WTC11 (cell line): ENCODE measurements at regions not wholly inside any gene's neighbourhood (a gene's known extent, or its start where the extent isn't known, plus 50 kb on each side); places are given as distances from the start of the nearest gene placed in this dataset.

Source experiments
- ATF1 ChIP-seq: sonication (generic); formaldehyde crosslinking; IDR thresholded peaks from 2 replicates; pipeline ENCODE4 v1.8.1; 2023; ENCODE audit warnings: mild to moderate bottlenecking, moderate library complexity, missing genetic modification reagents
- ATF2 ChIP-seq: sonication (generic); formaldehyde crosslinking; IDR thresholded peaks from 2 replicates; pipeline ENCODE4 v1.8.1; 2022; ENCODE audit warnings: low read depth, missing genetic modification reagents, borderline replicate concordance
- CBFB ChIP-seq: sonication (generic); formaldehyde crosslinking; IDR thresholded peaks from 2 replicates; pipeline ENCODE4 v1.8.1; 2022; ENCODE audit warnings: mild to moderate bottlenecking, low read depth, missing genetic modification reagents
- E2F4 ChIP-seq: sonication (generic); formaldehyde crosslinking; IDR thresholded peaks from 2 replicates; pipeline ENCODE4 v1.8.1; 2022; ENCODE audit warnings: low read depth, mild to moderate bottlenecking, moderate library complexity, missing genetic modification reagents, borderline replicate concordance
- FOXK1 ChIP-seq: sonication (generic); formaldehyde crosslinking; IDR thresholded peaks from 2 replicates; pipeline ENCODE4 v1.8.0; 2022; ENCODE audit warnings: mild to moderate bottlenecking, moderate library complexity, missing genetic modification reagents
- FOXP1 ChIP-seq: sonication (generic); formaldehyde crosslinking; IDR thresholded peaks from 2 replicates; pipeline ENCODE4 v1.8.0; 2022; ENCODE audit warnings: missing genetic modification reagents, mild to moderate bottlenecking, moderate library complexity, borderline replicate concordance
- MLX ChIP-seq: sonication (generic); formaldehyde crosslinking; IDR thresholded peaks from 2 replicates; pipeline ENCODE4 v1.8.1; 2023; ENCODE audit warnings: mild to moderate bottlenecking, missing genetic modification reagents, moderate library complexity
- MXD4 ChIP-seq: fragments of 250-450 bp; sonication (Bioruptor Pico); IDR thresholded peaks from 2 replicates; pipeline ENCODE4 v1.8.0; 2021; ENCODE audit warnings: mild to moderate bottlenecking, moderate library complexity, borderline replicate concordance
- RELA ChIP-seq: sonication (generic); formaldehyde crosslinking; IDR thresholded peaks from 2 replicates; pipeline ENCODE4 v1.8.1; 2022; ENCODE audit warnings: missing genetic modification reagents, mild to moderate bottlenecking, borderline replicate concordance
- ZNF416 ChIP-seq: fragments of 250-450 bp; sonication (Bioruptor Pico); IDR thresholded peaks from 2 replicates; pipeline ENCODE4 v1.9.0; 2021; ENCODE audit warnings: mild to moderate bottlenecking, inconsistent platforms
- ZNF423 ChIP-seq: fragments of 250-450 bp; sonication (Bioruptor Pico); IDR thresholded peaks from 2 replicates; pipeline ENCODE4 v2.1.2; 2022; ENCODE audit warnings: mild to moderate bottlenecking, moderate library complexity
- TF ChIP-seq, protein P1 (sequence below): fragments of 200-600 bp; IDR thresholded peaks from 2 replicates; pipeline ENCODE4 v1.8.0; 2022; ENCODE audit warnings: antibody characterized with exemption
- TF ChIP-seq, protein P2 (sequence below): sonication (generic); formaldehyde crosslinking; IDR thresholded peaks from 2 replicates; pipeline ENCODE4 v1.8.1; 2023; ENCODE audit warnings: mild to moderate bottlenecking, missing genetic modification reagents

GRCh38 chr1:43009274-43009673, 50.6 kb upstream of the SLC2A1 start:
- TF ChIP-seq FOXP1 (CRISPR knock-in tag) (no peak), E2F4 (CRISPR knock-in tag) (no peak), FOXK1 (CRISPR knock-in tag) (no peak), ATF2 (no peak), ZNF416 (CRISPR knock-in tag) (no peak), RELA (CRISPR knock-in tag) (no peak), ZNF423 (CRISPR knock-in tag) (no peak), MLX (CRISPR knock-in tag) (no peak), CBFB (no peak), MXD4 (CRISPR knock-in tag) (no peak), ATF1 (no peak)
- TF ChIP-seq, protein P1, sequence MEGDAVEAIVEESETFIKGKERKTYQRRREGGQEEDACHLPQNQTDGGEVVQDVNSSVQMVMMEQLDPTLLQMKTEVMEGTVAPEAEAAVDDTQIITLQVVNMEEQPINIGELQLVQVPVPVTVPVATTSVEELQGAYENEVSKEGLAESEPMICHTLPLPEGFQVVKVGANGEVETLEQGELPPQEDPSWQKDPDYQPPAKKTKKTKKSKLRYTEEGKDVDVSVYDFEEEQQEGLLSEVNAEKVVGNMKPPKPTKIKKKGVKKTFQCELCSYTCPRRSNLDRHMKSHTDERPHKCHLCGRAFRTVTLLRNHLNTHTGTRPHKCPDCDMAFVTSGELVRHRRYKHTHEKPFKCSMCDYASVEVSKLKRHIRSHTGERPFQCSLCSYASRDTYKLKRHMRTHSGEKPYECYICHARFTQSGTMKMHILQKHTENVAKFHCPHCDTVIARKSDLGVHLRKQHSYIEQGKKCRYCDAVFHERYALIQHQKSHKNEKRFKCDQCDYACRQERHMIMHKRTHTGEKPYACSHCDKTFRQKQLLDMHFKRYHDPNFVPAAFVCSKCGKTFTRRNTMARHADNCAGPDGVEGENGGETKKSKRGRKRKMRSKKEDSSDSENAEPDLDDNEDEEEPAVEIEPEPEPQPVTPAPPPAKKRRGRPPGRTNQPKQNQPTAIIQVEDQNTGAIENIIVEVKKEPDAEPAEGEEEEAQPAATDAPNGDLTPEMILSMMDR, result no peak
- TF ChIP-seq, protein P2, sequence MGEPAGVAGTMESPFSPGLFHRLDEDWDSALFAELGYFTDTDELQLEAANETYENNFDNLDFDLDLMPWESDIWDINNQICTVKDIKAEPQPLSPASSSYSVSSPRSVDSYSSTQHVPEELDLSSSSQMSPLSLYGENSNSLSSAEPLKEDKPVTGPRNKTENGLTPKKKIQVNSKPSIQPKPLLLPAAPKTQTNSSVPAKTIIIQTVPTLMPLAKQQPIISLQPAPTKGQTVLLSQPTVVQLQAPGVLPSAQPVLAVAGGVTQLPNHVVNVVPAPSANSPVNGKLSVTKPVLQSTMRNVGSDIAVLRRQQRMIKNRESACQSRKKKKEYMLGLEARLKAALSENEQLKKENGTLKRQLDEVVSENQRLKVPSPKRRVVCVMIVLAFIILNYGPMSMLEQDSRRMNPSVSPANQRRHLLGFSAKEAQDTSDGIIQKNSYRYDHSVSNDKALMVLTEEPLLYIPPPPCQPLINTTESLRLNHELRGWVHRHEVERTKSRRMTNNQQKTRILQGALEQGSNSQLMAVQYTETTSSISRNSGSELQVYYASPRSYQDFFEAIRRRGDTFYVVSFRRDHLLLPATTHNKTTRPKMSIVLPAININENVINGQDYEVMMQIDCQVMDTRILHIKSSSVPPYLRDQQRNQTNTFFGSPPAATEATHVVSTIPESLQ, result no peak
